Inflammatory macrophage treated with lipopolysaccharide for 4 hours (primary cell): ENCODE measurements at regions not wholly inside any gene's neighbourhood (a gene's known extent, or its start where the extent isn't known, plus 50 kb on each side); places are given as distances from the start of the nearest gene placed in this dataset.
A peak's percentile ranks its signal among the peaks of the same experiment; 100 is the strongest.

Experiments
- DNase-seq: peaks from one replicate; pipeline ENCODE4 v3.0.0-alpha.2; 2020

- DNase-seq: peak; percentile 51
Observed at GRCh38 chrX:15977644-15978043, 123.0 kb upstream of the AP1S2 start.

GRCh38 chrX:15976396-15976795 lies 121.8 kb upstream of the AP1S2 start:
- peak; percentile 19 for DNase-seq

DNA sequence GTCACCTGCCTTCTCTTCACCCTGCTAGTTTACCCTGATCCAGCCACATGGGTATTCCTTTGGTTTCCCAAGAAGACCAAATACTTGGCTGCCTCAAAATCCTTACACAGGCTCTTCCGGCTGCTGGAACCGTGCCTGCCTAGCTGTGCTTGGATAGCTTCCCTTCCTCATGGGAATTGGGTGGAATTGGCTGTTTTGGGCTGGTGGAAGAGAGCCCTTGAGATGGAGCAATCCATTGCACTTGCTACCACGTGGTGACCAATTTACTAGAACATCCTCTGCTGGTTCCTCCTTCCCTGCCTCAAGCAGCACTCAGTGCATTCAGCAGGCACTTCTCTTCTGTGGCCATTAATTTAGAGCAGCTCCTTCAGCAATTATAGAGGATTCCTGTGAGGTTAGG lies 119.3 kb upstream of the AP1S2 start:
- peak; percentile 27 for DNase-seq

DNA sequence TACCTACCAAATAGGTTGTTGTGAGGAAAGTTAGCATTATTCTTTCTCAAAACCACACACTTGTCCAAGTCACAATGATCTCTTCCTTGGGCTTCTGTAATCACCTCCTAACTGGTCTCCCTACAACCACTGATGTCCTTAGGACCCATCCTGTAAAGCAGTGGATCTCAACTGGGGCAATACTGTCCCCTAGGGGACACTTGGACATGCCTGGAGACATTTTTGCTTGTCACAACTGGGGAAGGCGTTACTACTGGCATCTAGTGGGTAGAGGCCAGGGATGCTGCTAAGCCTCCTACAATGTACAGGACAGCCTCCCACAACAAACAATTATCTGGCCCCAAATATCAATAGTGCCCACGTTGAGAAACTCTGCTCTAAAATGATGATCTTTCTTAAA lies 118.7 kb upstream of the AP1S2 start:
- DNase-seq: peak; percentile 58

DNA sequence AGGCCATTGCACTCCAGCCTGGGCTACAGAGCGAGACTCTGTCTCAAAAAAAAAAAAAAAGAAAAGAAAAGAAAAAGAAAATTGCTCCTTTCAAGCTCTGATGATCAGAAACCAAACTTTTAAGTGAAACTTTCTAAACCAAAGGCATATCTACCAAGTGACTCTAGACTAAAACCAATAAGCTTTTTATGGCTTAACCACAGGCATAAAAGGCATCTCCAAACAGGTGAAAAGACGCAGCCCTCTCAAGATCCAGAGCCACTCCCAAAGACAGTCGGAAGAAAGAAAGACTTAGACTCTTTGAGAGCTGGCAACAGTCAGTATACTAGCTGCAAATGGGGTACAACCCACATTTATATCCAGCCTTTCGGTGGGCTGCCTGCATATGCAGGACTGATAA lies 117.1 kb upstream of the AP1S2 start:
- DNase-seq: no peak

GRCh38 chrX:15963858-15964257 lies 109.2 kb upstream of the AP1S2 start:
- DNase-seq: no peak

GRCh38 chrX:15960237-15960636 lies 105.6 kb upstream of the AP1S2 start:
- DNase-seq: no peak

DNA sequence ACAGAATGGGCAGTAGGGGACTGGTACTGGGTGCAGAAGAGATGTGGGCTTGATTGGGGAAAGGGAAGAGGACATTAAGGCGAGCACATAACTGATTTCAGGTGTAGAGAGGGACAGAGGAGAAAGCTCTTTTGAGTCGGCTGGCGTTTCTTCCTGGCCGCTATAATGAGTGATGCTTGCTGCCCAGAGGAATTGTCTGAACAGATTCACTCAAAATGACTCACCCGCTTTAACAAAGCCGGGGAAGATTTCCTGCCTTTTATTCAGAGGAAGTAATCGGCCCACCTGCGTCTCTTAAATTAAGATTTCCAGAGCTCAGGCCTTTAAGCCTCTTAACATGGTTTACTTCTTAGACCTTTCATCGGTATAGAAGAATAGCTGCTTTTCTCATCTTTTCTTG lies 102.1 kb upstream of the AP1S2 start:
- DNase-seq: no peak

GRCh38 chrX:15953801-15954200 lies 99.2 kb upstream of the AP1S2 start:
- no peak for DNase-seq

GRCh38 chrX:15952212-15952611 lies 97.6 kb upstream of the AP1S2 start:
- no peak for DNase-seq

DNA sequence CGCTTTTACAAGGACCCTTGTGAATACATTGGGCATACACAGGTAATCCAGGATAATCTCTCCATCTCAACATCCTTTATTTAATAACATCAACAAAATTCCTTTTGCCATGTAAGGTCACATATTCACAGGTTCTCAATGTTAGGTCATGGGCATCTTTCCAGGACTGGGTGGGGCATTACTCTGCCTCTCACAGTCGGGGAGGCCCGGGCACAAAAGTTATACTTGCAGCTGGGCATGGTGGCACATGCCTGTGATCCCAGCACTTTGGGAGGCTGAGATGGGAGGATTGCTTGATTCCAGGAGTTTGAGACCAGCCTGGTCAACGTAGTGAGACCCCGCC lies 93.7 kb upstream of the AP1S2 start:
- no peak for DNase-seq

- DNase-seq: peak; percentile 16
Observed at GRCh38 chrX:15947648-15948317, 93.2 kb upstream of the AP1S2 start.

- DNase-seq: no peak
Observed at GRCh38 chrX:15946783-15947580, 92.4 kb upstream of the AP1S2 start.

DNA sequence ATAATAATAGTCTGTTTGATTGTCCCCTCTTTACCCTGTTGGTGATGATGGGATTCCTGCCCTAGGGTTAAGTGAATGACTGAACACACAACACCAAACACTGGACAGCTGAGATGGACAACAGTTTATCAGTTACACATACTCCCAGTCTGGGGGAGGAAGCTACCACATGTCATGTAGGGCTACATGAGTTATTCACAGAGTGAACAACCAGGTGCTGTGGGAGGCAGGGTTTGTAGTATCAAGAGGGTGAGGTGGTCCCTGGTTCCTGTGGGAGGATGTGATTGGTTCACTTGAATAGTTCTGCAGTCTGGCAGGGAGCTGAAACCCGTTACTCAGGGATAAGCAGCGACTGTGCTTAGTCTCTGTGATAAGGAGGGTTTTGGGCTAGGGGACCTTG lies 88.8 kb upstream of the AP1S2 start:
- DNase-seq: no peak

GRCh38 chrX:15942307-15942706 lies 87.7 kb upstream of the AP1S2 start:
- no peak for DNase-seq

GRCh38 chrX:15939737-15940136 lies 85.1 kb upstream of the AP1S2 start:
- DNase-seq: peak; percentile 84

DNA sequence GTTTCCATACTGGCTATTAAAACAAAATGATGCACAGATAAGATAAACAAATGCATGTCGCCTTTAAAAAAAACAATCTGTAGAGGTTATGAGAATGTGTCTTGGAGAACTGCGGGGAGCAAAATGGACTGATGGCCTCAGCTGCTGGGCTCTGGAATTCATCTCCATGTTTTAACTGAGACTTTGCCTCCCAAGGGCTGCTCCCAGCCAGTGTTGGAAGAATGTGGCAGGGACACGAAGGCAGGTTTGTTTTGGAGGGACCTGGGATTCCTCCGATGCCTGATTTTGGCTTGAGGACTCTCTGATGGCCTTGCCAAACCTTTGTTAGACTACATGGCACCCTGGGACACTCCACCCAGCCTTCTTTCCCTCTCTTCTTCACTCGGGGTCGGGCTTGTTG lies 83.5 kb upstream of the AP1S2 start:
- no peak for DNase-seq

- no peak for DNase-seq
Observed at GRCh38 chrX:15931362-15931761, 76.7 kb upstream of the AP1S2 start.

DNA sequence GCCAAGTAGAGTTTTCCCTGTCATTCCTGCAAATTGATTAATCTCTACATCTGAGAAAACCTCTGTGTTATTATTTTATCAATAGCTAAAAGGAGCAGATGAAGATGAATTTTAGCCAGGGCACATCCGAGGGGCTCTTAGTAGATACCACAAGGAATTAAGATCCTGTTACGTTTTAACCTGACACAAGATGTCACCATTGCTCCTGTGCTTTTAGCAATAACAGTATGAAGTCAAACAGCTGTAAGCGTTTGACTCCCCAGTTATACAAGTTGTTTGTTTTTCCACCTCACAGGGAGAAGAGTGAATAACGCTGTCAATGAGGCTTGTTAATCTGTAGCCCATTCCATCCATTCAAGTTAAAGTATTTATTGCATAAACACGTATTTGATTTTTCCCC lies 76.0 kb upstream of the AP1S2 start:
- DNase-seq: no peak

- no peak for DNase-seq
Observed at GRCh38 chrX:15929194-15929593, 74.6 kb upstream of the AP1S2 start.

DNA sequence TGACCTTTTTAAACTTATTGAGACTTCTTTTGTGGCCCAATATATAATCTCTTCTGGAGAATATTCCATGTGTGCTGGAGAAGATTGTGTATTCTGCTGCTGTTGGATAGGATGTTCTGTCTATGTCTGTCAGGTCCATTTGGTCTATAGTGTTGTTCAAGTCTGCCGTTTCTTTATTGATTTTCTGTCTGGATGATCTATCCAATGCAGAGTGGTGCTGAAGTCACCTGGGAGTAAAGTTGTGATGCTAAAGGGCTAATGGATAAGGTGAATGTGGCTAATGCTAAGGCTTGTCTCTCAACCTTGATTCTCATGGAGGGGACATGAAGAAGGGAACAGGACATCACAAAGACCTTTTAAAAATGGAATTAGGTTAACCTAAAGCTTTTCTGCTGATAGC lies 72.0 kb upstream of the AP1S2 start:
- no peak for DNase-seq

DNA sequence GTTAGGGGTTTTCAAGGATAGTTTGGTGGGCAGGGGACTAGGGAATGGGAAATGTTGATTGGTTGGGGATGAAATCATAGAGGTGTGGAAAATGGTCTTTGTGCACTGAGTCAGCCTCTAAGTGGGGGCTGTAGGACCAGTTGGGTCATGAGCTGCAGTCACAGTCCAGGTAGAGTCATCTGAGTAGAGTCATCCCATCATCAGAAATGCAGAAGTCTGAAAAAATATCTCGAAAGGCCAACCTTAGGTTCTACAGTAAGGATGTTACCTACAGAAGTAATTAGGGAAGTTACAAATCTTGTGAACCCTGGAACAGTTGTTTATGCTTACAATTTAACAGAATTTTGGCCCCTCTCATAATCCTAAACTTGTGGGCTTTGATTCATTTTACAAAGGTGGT lies 63.4 kb upstream of the AP1S2 start:
- no peak for DNase-seq

GRCh38 chrX:15916704-15917084 lies 62.1 kb upstream of the AP1S2 start:
- DNase-seq: no peak

DNA sequence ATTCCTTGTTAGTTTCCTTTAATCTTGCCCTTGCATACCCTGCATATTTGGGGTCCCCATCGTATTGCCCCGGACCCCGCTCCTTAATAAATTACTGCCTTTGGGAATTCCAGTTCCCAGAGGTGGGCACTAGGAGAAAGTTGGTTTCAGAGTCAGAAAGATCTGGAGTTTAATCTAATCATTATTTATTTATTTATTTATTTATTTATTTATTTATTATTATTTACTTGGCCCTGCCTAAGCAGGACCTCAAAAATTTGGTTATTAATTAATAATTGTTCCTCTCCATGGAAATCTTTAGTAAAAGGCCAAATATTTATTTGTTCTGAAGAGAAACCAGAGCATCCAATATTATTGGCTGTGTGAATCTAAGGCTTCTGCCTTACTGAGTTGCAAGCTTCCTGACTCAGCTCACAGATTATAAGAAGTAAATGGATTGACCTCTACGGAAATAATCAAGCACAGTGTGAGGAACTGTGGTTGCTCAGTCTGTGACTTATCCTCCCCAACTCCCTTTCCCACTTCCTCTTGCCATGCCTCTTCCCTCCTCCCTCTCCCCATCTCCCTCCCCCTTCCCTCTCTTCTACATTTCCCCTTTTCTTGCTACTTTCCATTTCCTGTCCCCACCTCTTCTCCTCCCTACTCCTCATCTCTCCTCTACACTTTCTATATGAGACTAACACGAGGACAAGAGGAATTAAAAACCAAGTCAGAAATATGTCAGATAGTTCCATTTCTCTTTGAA lies 61.5 kb upstream of the AP1S2 start:
- peak; percentile 77 for DNase-seq
